HEK293T (cell line): ENCODE measurements at regions not wholly inside any gene's neighbourhood (a gene's known extent, or its start where the extent isn't known, plus 50 kb on each side); places are given as distances from the start of the nearest gene placed in this dataset.
"Not testable (repeated sequence)": the region's sequence is repeated elsewhere in the genome, so short reads cannot be mapped to it uniquely, and the experiment has no call there.

Source experiments
- CTCF ChIA-PET: fragments of 350-600 bp; formaldehyde crosslinking; extraction: SDS; loops from one replicate; lab custom pipeline; 2021; ENCODE audit warnings: antibody characterized with exemption, inconsistent platforms; lab: Yijun Ruan, JAX
- POLR2A ChIA-PET: fragments of 350-600 bp; formaldehyde crosslinking; extraction: SDS; loops from one replicate; lab custom pipeline; 2020; ENCODE audit warnings: antibody characterized with exemption, inconsistent platforms; lab: Yijun Ruan, JAX
- DNase-seq: peaks from one replicate; pipeline ENCODE4 v3.0.0; 2012; ENCODE audit warnings: mixed read lengths; ENCODE audit errors: extremely low spot score
- ARNT ChIP-seq: fragments of 450-650 bp; IDR thresholded peaks from 2 replicates; pipeline ENCODE4 v1.6.1; 2017; ENCODE audit warnings: mild to moderate bottlenecking
- BHLHE40 ChIP-seq: fragments of 450-650 bp; IDR thresholded peaks from 2 replicates; pipeline ENCODE4 v1.6.1; 2016; ENCODE audit warnings: mild to moderate bottlenecking, moderate library complexity, borderline replicate concordance
- CTBP1 ChIP-seq: fragments of 450-650 bp; IDR thresholded peaks from 2 replicates; pipeline ENCODE4 v1.6.1; 2016; ENCODE audit warnings: borderline replicate concordance
- ELF4 ChIP-seq: fragments of 450-650 bp; IDR thresholded peaks from 2 replicates; pipeline ENCODE4 v1.6.1; 2017; ENCODE audit warnings: antibody characterized with exemption
- FOXA1 ChIP-seq: fragments of 450-650 bp; IDR thresholded peaks from 2 replicates; pipeline ENCODE4 v1.6.1; 2016; ENCODE audit warnings: mild to moderate bottlenecking
- FOXK2 ChIP-seq: fragments of 450-650 bp; IDR thresholded peaks from 2 replicates; pipeline ENCODE4 v1.6.1; 2016; ENCODE audit warnings: mild to moderate bottlenecking
- FOXM1 ChIP-seq: fragments of 450-650 bp; IDR thresholded peaks from 2 replicates; pipeline ENCODE4 v1.6.1; 2017; ENCODE audit warnings: mild to moderate bottlenecking, borderline replicate concordance
- HDGF ChIP-seq: fragments of 450-650 bp; IDR thresholded peaks from 2 replicates; pipeline ENCODE4 v1.6.1; 2017; ENCODE audit warnings: antibody characterized with exemption, borderline replicate concordance
- L3MBTL2 ChIP-seq: fragments of 450-650 bp; conservative IDR thresholded peaks from 2 replicates; pipeline ENCODE4 v1.6.1; 2016; ENCODE audit warnings: mild to moderate bottlenecking
- LEF1 ChIP-seq: fragments of 450-650 bp; IDR thresholded peaks from 2 replicates; pipeline ENCODE4 v1.6.1; 2017; ENCODE audit warnings: mild to moderate bottlenecking, borderline replicate concordance
- NFRKB ChIP-seq: fragments of 450-650 bp; IDR thresholded peaks from 2 replicates; pipeline ENCODE4 v1.6.1; 2016; ENCODE audit warnings: mild to moderate bottlenecking, moderate library complexity
- SP1 ChIP-seq: fragments of 450-650 bp; IDR thresholded peaks from 2 replicates; pipeline ENCODE4 v1.6.1; 2017
- SUZ12 ChIP-seq: fragments of 450-650 bp; IDR thresholded peaks from 2 replicates; pipeline ENCODE4 v1.6.1; 2016; ENCODE audit warnings: mild to moderate bottlenecking
- TARDBP ChIP-seq: fragments of 450-650 bp; IDR thresholded peaks from 2 replicates; pipeline ENCODE4 v1.6.1; 2016
- ZNF384 ChIP-seq: fragments of 450-650 bp; IDR thresholded peaks from 2 replicates; pipeline ENCODE4 v1.6.1; 2016
- TF ChIP-seq, protein P1 (sequence below): fragments of 450-650 bp; IDR thresholded peaks from 2 replicates; pipeline ENCODE4 v1.6.1; 2016

DNA sequence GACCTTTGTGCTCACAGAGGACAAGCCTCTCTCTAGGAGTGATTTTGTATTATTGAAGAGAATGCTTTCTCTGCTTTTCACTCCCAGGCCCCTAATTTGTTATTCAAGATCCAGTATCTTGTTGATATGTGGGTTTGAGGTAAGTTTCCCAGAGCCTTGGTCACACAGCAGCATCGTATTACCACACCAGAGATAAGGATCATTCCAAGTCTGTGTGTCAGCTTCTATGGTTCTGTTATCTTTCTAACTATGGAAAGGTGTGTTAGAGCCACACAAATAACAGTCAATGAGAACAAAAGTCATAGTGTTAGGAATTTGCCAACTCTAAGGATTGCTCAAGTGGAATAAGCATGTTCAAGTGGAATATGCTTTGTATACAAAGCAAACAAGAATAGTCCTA is 1208.3 kb downstream of the GATA3 start:
- TF ChIP-seq CTBP1: no peak
- TF ChIP-seq TARDBP: no peak
- POLR2A ChIA-PET: no interaction called here
- CTCF ChIA-PET: no interaction called here
- DNase-seq: no peak

DNA sequence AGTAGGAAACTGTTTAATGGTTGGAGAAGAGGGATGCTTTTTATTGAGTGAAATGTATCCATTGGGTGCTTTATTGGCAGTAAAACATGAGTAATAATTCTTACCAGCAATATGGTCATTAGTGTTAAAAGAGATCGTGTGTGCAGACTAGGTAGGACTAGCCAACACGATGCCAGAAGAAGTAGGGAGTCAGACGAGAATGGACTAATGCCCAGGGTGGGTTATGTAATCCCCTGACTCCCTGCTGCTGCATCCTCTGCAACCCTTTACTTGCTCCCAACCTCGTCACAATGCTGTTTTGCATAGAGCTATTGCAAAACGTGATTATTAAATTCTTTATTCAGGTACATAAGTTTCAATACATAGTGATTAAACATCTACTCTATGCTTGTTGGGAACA is 1213.7 kb downstream of the GATA3 start:
- TF ChIP-seq LEF1: no peak
- no peak for TF ChIP-seq ELF4
- TF ChIP-seq ZNF384: no peak
- no peak for TF ChIP-seq NFRKB
- no peak for TF ChIP-seq ARNT
- no peak for TF ChIP-seq FOXA1
- TF ChIP-seq, protein P1, sequence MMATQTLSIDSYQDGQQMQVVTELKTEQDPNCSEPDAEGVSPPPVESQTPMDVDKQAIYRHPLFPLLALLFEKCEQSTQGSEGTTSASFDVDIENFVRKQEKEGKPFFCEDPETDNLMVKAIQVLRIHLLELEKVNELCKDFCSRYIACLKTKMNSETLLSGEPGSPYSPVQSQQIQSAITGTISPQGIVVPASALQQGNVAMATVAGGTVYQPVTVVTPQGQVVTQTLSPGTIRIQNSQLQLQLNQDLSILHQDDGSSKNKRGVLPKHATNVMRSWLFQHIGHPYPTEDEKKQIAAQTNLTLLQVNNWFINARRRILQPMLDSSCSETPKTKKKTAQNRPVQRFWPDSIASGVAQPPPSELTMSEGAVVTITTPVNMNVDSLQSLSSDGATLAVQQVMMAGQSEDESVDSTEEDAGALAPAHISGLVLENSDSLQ: no peak
- no peak for TF ChIP-seq SP1
- no peak for TF ChIP-seq TARDBP
- TF ChIP-seq BHLHE40: no peak
- no peak for TF ChIP-seq L3MBTL2
- TF ChIP-seq HDGF: no peak
- TF ChIP-seq FOXK2: no peak
- TF ChIP-seq CTBP1: no peak
- TF ChIP-seq FOXM1: no peak
- no peak for TF ChIP-seq SUZ12
- POLR2A ChIA-PET: no interaction called here
- CTCF ChIA-PET: no interaction called here
- DNase-seq: no peak

DNA sequence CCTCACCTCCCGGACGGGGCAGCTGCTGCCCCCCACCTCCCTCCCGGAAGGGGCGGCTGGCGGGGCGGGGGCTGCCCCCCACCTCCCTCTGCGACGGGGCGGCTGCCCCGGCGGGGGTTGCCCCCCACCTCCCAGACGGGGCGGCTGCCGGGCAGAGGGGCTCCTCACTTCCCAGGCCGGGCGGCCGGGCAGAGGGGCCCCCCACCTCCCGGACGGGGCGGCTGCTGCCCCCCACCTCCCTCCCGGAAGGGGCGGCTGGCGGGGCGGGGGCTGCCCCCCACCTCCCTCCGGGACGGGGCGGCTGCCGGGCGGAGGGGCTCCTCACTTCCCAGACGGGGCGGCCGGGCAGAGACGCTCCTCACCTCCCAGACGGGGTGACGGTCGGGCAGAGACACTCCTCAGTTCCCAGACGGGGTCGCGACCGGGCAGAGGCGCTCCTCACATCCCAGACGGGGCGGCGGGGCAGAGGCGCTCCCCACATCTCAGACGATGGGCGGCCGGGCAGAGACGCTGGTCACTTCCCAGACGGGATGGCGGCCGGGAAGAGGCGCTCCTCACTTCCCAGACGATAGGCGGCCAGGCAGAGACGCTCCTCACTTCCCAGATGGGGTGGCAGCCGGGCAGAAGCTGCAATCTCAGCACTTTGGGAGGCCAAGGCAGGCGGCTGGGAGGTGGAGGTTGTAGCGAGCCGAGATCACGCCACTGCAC is 1218.8 kb downstream of the GATA3 start:
- POLR2A ChIA-PET, CTCF ChIA-PET, DNase-seq: not testable (repeated sequence)

DNA sequence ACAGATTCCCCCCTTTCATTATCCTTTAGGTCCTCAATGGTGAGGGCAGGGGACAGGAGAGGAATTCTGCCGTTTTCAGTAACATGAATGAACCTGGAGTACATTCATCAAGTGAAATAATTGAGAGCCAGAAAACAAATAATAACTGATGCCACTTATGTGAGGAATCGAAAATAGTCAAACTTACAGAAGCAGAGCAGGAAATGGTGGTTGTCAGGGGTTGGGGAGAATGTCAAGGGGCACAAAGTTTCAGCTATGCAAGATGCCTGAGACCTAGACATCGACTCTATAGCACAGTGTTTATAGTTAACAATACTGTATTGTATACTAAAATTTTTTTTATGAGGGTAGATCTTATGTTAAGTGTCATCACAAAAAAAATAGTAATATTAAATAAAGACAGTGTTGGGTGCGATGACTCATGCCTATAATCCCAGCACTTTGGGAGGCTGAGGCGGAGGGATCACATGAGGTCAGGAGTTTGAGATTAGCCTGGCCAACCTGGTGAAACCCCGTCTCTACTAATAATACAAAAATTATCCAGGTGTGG is 1219.8 kb downstream of the GATA3 start:
- ChIA-PET CTCF (no interaction called here), POLR2A (no interaction called here)
- no peak for DNase-seq
- TF ChIP-seq FOXK2: no peak
- TF ChIP-seq L3MBTL2: no peak
- no peak for TF ChIP-seq FOXA1
- no peak for TF ChIP-seq TARDBP
- no peak for TF ChIP-seq LEF1
- no peak for TF ChIP-seq SP1
- TF ChIP-seq CTBP1: no peak
- TF ChIP-seq, protein P1: no peak
- no peak for TF ChIP-seq BHLHE40
- no peak for TF ChIP-seq NFRKB
- TF ChIP-seq ARNT: no peak
- TF ChIP-seq ELF4: no peak
- TF ChIP-seq FOXM1: no peak
- TF ChIP-seq HDGF: no peak
- no peak for TF ChIP-seq SUZ12

DNA sequence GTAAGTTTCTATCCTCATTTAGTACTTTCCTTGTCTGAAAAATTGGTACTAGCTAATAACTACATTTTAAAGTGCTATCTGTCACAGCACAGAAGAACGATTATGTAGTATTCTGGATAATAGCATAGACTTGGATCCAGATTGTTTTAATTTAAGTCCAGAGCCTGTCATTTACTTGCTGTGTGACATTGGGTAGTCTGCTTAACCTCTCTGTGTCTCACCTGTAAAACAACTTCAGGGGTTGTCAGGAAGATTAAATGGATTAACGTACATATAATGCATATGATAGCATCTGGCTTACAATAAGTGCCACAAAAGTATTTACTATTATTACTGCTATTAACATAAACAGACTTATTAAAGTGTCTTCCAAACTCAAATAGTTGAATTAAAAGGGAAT is 1221.4 kb downstream of the GATA3 start:
- TF ChIP-seq L3MBTL2 (no peak), NFRKB (no peak), HDGF (no peak), FOXM1 (no peak), ARNT (no peak), FOXA1 (no peak), SUZ12 (no peak), TARDBP (no peak), SP1 (no peak), FOXK2 (no peak), ELF4 (no peak), BHLHE40 (no peak), LEF1 (no peak), CTBP1 (no peak), ZNF384 (no peak)
- TF ChIP-seq, protein P1: no peak
- CTCF ChIA-PET: no interaction called here
- POLR2A ChIA-PET: no interaction called here
- DNase-seq: no peak

DNA sequence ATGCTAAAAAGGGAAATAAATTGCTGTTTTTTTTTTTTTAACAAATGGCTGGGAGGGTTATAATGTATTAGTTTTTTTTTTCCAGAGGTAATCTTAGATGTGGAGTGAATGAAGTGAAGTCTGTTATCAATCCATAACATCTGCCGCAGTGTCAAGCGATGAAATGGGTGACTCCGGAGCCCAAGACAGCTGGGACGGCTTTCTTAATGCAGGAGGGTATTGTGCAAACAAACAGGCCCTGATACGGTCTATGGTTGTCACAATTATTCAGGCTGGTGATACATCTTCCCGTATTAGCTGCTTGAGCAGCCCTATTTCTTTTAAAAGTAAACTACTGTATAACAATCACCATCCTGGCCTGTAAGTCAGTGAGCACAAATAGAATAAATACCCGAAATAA is 1231.2 kb downstream of the GATA3 start:
- CTCF ChIA-PET: no interaction called here
- DNase-seq: no peak

DNA sequence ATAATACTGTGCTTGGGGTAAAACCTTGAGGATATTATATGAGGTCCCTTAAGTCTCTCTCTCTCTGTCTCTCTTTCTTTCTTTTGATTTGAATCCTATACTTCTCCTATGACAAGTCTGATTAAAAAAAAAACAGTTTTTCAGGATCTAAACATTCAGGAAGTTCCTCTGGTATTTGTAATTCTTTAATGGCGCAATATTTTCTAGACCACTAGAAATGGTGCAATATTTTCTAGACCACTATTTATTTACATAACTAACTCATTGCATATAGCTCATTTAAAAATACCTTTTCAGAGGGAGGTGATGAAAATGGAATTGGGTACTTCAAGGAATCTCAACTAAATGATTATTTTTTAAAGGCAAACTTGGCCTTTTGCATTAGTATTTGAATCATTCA is 1235.3 kb downstream of the GATA3 start:
- no peak for DNase-seq
- no peak for TF ChIP-seq LEF1
- TF ChIP-seq HDGF: no peak
- TF ChIP-seq ARNT: no peak
- no peak for TF ChIP-seq FOXM1
- no peak for TF ChIP-seq FOXK2
- no peak for TF ChIP-seq FOXA1
- TF ChIP-seq TARDBP: no peak
- TF ChIP-seq ZNF384: no peak
- no peak for TF ChIP-seq ELF4
- TF ChIP-seq CTBP1: no peak
- no peak for TF ChIP-seq SP1
- no peak for TF ChIP-seq NFRKB
- TF ChIP-seq SUZ12: no peak
- no peak for TF ChIP-seq L3MBTL2
- TF ChIP-seq, protein P1: no peak
- TF ChIP-seq BHLHE40: no peak
- POLR2A ChIA-PET: no interaction called here
- CTCF ChIA-PET: no interaction called here

More for the DNA sequence above, 1231.2 kb downstream of the GATA3 start:
- TF ChIP-seq SP1: no peak
- TF ChIP-seq BHLHE40: no peak
- TF ChIP-seq NFRKB: no peak
- TF ChIP-seq FOXK2: no peak
- TF ChIP-seq ZNF384: no peak
- TF ChIP-seq LEF1: no peak
- POLR2A ChIA-PET: no interaction called here
